Muscle of arm (tissue), 1 donor: ENCODE measurements at regions not wholly inside any gene's neighbourhood (a gene's known extent, or its start where the extent isn't known, plus 50 kb on each side); places are given as distances from the start of the nearest gene placed in this dataset.
"Not testable (repeated sequence)": the region's sequence is repeated elsewhere in the genome, so short reads cannot be mapped to it uniquely, and the experiment has no call there.

Experiments
- DNase-seq: peaks from one replicate; pipeline ENCODE4 v3.0.0-alpha.2; 2013

DNA sequence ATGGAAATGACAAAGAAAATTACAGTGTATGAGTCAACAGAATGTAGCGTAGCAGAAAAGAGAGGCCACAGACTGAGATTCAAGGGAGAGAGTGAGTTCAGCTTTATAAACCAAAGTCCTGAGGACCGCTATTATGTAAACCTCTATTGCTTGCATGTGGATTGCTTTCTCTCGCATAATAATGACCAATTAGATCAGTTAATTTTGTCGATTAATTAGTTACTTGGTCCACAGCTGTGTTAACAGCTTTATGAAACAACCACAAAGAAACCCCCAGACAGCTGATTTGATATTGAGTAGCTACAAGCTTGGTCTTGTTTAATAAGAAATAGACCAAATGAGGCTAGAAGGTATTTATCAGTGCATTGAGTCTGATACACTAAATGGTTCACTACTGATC, 291.8 kb upstream of the ERCC4 start:
- DNase-seq: no peak

DNA sequence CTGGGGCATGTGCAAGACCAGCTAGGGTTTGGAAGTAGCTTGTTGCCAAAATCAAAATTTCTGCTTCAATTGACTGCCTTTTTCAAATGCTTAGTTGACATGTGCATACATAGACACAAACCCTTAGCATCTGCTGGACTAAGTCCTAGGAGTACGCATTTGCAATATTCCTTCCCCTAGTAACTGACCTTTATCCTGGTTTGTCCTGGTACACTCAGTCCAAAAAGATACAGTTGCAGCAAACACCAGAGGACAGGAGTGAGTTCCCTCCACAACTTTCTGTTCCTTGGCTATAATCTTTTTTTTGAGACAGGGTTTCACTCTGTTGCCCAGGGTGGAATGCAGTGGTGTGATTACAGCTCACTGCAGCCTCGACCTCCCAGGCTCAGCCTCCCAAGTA, 290.2 kb upstream of the ERCC4 start:
- no peak for DNase-seq

DNA sequence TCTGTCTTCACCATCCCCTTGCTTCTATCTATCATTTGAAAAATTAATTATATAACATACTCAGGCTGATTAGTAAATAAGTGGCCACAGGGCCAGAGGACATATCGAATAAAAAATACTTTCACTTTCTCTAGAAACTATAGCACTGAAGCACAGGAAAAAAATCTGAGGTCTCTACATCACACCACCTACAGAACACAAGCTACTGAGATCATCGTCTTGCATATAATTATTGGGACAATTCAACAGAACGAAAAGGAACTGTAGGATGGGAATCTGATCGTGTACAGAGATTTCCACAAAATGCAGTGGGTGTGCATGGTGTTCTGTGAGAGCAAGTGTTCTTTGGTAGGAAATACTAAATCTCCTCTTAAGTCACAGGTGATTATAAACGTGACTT, 289.6 kb upstream of the ERCC4 start:
- DNase-seq: no peak

DNA sequence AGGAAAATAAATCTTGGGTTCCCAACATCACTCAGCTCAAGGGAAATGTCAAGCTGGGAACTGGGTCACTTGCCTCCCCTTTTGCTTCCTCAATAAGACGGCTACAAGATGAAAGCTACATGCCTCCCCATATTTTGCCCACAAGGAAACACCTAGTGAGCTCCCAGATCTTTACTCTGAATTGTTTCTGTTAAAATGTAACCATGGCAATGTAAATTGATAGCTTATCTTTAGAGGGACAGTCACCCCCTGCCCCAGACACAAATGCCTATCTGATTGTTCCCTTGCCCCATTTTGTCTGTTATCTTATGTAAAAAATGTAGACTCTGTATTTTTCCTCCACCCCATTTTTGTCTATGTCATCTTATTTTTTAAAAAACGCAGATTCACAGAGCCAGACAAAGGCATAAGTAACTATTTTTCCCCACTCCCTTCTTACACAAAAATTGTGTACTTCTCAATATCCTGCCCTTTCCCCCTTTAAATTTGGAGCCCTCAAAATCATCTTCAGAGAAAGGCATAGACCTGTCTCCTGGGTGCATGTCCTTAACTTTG, 288.7 kb upstream of the ERCC4 start:
- no peak for DNase-seq

DNA sequence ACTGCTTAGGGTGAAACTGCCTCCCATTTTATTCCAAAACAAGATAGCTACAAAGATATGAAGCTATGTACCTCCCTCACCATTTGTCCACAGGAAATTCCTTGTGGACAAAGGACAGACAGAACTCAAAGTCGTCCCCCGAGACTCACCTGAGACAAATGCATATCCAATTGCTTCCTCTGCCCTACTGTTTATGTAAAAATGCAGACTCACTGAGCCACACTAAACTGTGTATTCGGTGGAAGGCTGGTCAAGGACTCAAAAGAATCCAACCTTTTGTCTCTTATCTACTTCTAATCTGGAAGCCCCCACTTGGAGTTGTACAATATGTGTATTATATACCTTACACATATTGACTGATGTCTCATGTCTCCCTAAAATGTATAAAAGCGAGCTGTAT, 288.0 kb upstream of the ERCC4 start:
- no peak for DNase-seq

DNA sequence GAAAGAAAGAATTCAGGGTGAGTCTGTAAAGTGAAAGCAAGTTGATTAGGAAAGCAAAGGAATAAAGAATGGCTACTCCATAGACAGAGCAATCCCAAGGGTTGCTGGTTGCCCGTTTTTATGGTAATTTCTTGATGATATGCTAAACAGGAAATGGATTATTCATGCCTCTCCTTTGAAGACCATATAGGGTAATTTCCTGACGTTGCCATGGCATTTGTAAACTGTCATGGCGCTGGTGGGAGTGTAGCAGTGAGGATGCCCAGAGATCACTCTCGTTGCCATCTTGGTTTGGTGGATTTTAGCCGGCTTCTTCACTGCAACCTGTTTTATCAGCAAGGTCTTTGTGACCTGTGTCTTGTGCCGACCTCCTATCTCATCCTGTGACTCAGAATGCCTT, 287.4 kb upstream of the ERCC4 start:
- DNase-seq: not testable (repeated sequence)

DNA sequence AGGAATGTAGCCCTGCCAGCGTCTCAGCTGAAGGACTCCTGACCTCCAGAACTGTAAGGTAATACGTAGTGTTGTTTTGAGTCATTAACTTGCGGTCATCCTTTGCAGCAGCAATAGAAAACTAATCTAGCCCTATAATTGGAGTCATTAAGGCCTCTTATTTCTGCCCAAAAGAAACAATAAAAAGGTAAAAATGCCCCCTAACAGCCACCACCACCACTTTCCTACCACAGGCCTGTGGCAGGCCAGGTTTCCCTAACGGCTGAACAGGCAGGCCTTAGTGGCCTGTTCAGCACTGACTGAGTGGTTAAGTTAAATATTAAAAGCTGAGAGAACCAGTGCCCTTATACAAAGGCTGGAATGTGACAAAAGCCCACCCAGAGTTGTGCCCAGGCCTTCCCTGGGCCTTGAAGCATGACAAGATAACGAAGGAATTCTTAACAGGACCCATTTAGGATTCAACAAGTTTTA, 286.5 kb upstream of the ERCC4 start:
- no peak for DNase-seq

DNA sequence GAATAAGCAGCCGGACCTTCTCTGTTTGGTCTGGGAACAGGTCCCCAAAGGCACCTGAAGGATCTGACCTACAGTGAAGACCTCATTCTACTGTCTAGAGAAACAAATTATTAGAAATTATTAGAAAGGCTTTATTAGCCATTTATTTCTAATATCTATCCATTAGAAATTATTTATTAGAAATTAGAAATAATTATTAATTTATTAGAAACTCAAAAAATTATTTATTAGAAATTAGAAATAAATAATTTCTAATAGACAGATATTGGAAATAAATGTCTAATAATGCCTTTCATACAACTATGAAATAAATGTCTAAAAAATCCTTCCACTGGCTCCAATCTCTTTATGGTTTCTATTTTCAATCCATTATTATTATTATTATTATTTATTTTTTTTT, 285.7 kb upstream of the ERCC4 start:
- no peak for DNase-seq

DNA sequence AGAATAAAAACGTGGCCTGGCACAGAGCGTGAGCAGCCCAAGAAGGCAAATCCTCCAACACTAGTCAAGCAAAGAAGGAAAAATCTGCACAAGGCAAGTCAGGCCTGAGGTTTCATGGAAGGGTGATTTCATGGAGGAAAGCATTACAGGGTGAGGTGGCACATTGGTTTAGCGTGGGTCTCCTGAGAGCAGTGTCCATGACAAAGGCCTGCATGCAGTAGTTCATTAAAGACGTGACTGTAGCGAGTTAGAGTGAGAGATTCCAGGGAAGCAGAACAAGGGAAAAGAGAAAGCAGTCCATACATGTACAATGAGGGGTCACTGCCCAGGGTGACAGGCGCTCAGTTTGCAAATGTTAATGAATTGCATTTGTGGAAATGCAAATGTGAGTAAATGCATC, 285.0 kb upstream of the ERCC4 start:
- no peak for DNase-seq

DNA sequence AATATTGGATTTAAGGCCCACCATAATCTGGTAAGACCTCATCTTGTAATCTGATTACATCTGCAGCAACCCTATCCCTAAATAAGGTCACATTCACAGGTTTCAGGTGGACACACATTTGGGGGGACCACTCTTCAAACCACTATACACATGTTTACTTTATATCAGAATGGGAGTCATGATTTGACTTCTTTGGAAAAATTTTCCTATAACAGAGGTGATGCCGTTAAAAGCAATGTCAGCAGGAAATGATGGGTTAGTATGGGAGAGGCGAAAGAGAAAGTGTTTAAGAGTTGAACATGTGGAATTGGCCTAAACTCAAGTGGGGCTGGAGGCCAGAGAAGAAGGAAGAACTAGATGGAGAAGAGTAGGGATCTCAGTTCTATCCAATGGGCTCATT, 281.7 kb upstream of the ERCC4 start:
- no peak for DNase-seq

DNA sequence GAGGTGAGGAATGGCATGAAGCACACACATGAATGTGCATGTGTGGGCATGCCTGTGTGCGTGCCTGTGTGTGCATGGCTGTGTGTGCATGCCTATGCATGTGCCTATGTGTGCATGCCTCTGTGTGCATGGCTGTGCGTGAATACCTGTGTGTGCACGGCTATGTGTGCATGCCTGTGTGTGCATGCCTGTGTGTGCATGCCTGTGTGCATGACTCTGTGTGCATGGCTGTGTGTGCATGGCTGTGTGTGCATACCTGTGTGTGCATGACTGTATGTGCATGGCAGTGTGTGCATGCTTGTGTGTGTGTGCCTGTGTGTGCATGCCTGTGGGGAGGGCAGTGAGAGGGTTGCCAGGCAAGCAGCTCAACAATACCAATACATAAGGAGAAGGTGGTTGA, 276.5 kb upstream of the ERCC4 start:
- DNase-seq: no peak

DNA sequence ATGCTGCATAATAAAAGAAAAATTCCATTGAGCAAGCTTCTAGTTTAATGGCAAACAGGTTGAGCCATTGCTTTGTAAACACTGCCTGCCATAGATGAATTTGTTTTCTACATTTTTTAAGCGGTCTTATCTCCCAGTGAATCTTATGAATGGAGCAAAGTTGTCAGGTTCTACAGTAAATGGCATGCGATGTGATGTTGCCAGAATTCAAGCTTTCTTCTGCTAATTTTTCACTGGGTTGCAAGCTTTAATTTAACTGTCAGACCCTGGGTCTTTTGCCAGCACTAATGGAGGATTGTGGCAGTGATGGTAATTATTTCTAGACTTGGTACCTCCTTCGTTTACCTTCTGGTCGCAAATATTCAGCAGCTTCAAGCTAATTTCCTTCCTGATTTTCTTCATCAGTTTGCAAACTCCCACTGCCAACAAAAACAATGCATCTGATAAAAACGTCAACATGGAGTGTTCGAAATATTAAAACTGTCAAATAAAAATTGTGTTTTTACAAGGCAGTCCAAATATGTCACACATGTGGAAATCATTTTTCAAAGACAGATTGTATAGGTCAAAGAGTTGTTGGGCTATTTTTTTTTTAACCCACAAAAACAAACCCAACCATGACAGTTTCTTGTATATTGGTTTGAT, 274.2 kb upstream of the ERCC4 start:
- no peak for DNase-seq

DNA sequence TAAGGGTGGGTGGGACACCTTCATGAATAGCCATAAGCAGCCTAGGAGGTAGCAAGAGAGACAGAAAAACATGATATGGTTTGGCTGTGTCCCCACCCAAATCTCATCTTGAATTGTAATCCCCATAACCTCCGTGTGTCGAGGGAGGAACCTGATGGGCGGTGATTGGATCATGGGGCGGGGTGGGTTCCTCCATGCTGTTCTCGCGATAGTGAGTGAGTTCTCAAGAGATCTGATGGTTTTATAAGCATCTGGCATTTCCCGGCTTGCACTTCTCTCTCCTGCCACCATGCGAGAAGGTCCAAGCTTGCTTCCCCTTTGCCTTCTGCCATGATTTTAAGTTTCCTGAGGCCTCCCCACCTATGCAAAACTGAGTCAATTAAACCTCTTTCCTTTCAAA, 259.1 kb upstream of the ERCC4 start:
- DNase-seq: no peak

DNA sequence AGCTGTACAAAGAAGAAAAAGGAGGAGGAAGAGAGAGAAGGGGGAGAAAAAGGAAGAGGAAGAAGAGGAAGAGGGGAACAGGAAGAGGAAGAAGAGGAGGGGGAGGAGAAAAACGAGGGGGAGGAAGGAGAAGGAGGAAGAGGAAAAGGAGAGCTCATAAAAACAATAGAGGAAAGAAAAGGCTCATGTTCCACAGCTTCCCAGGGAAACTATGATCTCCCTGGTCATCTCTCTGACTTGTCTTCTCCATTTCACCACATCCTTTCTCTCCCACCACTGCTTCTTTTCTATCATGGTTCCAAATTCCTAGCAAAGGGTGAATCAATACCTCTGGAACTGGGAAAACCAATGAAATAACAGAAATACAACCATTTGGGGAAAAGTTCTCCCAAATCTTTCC, 254.1 kb upstream of the ERCC4 start:
- DNase-seq: no peak

DNA sequence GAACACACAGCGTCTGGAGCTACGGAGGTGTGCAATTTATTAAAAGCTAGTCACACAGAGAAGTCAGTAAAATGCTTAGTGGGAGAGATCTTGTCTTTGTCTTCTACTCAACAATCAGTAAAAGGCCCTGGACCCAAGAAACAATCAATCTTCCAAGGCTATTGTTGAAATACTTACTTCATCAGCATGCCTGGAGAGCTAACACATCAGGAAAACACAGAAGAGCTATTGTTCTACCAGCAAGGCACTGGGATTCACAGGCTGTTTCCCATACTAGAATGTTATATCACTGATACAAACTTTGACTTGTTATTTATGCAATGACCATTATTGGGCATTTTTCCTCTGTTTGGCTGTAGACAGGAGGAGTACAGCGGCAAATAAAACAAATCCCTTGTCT, 247.8 kb upstream of the ERCC4 start:
- DNase-seq: no peak

DNA sequence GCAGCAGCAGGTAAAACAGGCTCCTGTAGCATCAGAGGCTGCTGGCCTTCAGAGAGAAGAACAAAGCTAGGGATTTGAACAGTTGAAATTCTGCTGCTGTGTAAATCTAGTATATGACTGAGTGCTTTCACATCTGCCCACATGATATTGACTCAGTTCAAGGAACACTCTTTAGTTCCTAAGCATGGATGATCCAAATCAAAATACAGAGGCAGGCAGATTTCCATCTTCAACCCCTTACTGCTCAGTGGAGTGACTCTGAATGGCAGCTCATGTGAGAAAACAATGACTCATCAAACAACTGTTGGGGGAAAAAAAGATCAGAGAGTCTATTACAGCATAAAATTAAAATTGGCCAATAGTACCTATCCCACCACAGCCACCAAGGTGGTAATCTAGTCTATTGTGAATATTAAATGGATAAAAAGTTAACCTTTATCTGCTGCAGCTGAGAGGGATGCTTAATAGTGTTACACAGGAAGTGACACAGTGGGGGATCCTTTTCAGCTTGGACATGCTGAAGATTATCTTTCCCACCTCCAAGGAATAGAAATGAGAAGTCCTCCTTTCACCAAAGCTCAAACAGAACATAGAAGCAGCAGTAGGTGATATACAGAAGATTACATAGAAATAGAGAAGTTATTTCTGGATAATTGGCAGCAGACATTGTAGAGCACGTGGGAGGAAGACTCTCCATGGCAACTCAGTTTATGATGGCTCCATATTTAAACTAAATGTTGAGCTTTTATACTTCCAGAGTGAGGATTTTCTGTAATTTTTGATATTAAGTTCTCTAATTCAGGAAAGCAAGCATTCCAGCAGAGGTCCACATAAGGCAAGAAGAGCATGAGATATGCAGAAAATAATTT, 239.7 kb upstream of the ERCC4 start:
- DNase-seq: no peak

DNA sequence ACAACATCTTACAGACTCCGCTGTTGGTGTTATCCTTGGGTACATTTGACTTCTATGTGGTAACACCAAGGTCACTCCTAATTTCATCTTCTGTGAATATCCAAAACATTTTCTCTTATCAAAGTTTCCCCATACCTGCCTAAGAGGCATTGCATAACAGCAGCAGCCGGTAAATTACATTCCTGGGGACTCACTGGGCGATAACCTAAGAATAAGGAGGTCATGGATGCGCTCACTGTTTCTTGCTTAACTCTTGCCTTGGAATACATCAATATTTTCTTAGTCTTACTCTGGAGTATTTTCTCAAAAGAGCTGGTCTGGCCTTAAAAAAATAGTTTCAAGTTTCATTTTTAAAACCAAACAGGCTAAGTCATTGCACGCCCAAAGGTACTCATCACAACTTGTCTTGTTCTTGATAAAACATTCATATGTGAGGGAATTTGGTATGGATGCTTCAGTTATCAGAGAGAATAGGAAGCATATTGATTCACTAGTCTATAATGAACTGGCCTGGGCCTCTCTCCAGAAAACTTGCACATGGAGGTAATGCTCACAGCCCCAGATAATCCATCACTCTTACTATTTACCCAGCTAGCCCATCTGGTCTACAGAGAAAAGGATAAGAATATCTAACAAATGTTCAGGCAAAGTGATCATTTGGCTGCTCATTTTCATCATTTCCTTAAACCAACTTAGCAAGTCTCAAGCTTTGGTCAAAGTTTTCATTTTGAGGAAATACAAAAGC, 235.0 kb upstream of the ERCC4 start:
- no peak for DNase-seq

DNA sequence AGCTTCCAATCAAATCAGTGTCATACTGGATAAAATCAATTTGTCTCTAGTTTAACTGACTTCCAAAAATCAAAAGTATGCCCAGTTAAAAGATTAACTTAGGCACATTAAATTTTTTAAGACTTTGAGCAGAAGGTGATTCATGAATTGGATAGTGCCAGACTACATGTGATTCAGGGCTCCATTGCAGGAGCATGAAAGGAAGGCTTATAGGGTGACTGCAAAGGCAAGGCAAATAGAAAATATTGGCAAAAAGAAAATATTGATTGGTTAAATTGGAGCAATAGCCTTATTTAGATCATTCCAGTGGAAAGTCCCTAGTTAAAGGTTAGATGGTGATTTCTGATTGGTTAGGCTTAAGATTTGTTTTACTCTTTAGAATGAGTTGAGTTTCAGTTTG, 223.9 kb upstream of the ERCC4 start:
- DNase-seq: no peak

DNA sequence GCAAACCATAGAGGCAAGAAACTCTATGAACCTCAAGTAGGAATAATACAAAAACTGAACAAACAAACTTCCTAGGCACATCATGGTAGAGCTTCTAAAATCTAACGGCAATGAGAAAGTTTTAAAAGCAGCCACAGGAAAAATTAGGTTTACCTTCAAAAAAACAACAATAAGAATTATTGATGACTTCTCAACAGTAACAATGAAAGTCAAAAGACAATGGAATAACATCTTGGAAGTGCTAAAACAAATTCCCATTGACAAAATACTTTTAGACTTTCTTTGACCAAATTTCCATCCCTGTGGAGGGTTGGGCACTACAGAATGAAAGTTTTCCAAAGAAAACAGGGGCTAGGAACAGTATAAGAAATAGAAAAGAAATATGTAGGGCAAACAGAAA, 222.9 kb upstream of the ERCC4 start:
- no peak for DNase-seq

DNA sequence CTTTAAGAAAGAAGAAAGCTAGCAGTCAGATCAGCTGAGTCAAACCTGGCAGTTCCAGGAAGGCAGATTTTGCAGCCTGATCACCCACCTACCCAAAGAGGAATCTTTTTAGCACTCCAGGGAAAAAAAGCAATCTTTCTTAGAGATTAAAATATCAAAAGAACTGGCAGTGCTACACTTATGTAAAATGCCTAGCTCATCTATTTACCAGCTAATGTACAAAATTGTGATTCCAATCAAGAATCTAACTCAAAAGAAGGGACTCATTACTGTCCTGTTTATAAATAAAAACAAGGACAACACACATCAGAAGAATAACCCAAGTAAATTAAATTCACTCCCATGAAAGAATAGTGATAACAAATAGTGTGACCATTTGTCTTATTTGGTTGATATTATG, 222.4 kb upstream of the ERCC4 start:
- DNase-seq: no peak

DNA sequence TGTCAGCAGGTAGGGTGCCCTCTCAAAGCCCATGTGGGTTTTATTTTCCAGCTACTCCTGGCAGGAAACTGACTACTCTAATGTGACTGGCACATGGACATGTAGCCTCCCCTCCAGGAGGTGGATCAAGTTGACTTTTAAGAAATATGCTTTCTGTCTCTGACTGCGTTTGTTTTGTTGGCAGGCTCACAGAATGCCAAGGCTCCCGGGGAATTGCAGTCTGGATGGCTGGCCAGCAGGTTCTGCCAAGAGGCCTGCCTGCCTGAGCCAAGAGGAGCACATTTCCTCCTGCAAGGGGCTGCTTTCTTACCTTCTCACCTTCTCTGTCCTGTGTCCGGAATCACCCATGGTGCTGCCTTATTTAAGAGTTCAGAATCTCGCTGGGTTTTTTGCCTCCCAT, 217.3 kb upstream of the ERCC4 start:
- no peak for DNase-seq

DNA sequence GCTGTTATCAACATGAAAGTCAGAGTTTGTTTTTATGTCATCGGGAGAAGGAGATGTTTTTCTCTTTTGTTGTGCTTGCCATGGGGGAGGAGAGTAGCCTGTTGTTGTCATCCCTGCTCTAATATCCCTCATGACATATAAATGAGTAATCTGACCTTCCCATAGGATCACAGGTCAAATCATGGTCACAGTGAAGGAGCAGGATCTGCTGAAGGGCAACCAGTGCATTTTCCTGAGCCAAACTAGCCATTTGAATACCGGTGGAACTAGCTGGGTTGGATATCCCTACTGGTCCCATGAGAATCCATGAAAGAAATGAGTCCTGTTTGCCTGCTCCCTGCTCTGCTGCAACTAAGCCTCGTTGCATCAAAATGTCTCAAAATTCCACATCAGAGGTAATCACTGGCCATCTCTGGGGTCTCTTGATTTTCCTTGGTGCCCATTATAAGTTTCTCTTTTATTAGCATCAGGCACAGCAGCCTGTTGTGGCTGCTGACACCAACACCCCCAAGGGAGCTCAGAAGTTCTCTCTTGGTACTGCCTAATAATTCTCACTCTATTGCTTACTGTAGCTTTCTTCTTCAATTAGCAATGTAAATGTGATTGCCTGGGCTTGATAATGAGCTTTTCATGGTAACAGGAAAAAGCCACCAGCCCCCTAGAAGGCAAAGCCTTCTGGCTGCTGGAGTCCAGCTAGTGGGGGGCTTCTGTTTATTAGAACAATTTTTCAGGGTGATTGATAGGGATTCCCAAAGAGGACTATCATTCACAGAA, 211.4 kb upstream of the ERCC4 start:
- no peak for DNase-seq
